ENCODE measurements at regions not wholly inside any gene's neighbourhood (a gene's known extent, or its start where the extent isn't known, plus 50 kb on each side); places are given as distances from the start of the nearest gene placed in this dataset.

DNA sequence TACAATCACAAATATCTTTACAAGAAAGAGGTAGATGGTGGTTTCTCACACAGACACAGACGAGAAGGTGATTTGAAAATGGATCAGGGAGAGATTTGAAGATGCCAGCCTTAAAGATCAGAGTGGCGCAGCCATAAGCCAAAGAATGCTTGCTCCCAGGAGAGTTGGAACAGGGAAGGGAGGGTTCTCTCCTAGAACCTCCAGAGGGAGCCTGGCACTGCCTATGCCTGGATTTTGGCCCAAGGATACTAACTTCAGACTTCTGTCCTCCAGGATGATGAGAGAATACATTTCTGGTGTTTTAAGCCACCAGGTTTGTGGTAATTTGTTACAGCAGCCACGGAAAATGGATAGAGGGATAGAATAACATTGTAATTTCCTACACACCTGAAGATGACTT, 279.1 kb downstream of the FAM43A start:
- H3K27ac ChIP-seq (ENCODE audit: low read length) = no peak overlapping the region
- WGBS (ENCODE audit: insufficient coverage) = 89% methylated on average over 2 of the region's 3 CpGs
- no peaks in the 10 kb centered on the region for H3K4me1 Mint-ChIP-seq
- no peak overlapping the region for H3K27ac Mint-ChIP-seq
- no peaks in the 10 kb centered on the region for H3K36me3 ChIP-seq (ENCODE audit: control insufficient read depth, insufficient read depth, low read length)
- H3K9me3 ChIP-seq (ENCODE audit: control insufficient read depth, insufficient read depth, low read length) = no peaks in the 10 kb centered on the region
- H3K9me3 Mint-ChIP-seq = no peaks in the 10 kb centered on the region
- no peak overlapping the region for H3K4me3 Mint-ChIP-seq
- no peak for ATAC-seq
- no peak for DNase-seq
- intact Hi-C loops (cut with micrococcal nuclease) = no loop called here
- no peaks in the 10 kb centered on the region for H3K4me1 ChIP-seq (ENCODE audit: control insufficient read depth, insufficient read depth, low read length)
- TF ChIP-seq, protein P1, sequence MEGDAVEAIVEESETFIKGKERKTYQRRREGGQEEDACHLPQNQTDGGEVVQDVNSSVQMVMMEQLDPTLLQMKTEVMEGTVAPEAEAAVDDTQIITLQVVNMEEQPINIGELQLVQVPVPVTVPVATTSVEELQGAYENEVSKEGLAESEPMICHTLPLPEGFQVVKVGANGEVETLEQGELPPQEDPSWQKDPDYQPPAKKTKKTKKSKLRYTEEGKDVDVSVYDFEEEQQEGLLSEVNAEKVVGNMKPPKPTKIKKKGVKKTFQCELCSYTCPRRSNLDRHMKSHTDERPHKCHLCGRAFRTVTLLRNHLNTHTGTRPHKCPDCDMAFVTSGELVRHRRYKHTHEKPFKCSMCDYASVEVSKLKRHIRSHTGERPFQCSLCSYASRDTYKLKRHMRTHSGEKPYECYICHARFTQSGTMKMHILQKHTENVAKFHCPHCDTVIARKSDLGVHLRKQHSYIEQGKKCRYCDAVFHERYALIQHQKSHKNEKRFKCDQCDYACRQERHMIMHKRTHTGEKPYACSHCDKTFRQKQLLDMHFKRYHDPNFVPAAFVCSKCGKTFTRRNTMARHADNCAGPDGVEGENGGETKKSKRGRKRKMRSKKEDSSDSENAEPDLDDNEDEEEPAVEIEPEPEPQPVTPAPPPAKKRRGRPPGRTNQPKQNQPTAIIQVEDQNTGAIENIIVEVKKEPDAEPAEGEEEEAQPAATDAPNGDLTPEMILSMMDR (IDR thresholded peaks at IDR 0.05) = no peak
- peaks cover 2% of the 10 kb centered on the region for H3K27me3 ChIP-seq (ENCODE audit: control insufficient read depth, insufficient read depth, low read length)
- H3K36me3 Mint-ChIP-seq = no peaks in the 10 kb centered on the region
- H3K27me3 Mint-ChIP-seq (ENCODE audit: low read depth in 2 of 2) = peaks cover 12 to 17% of the 10 kb centered on the region in 2 donors
- no peak overlapping the region for H3K4me3 ChIP-seq (ENCODE audit: low read length)

DNA sequence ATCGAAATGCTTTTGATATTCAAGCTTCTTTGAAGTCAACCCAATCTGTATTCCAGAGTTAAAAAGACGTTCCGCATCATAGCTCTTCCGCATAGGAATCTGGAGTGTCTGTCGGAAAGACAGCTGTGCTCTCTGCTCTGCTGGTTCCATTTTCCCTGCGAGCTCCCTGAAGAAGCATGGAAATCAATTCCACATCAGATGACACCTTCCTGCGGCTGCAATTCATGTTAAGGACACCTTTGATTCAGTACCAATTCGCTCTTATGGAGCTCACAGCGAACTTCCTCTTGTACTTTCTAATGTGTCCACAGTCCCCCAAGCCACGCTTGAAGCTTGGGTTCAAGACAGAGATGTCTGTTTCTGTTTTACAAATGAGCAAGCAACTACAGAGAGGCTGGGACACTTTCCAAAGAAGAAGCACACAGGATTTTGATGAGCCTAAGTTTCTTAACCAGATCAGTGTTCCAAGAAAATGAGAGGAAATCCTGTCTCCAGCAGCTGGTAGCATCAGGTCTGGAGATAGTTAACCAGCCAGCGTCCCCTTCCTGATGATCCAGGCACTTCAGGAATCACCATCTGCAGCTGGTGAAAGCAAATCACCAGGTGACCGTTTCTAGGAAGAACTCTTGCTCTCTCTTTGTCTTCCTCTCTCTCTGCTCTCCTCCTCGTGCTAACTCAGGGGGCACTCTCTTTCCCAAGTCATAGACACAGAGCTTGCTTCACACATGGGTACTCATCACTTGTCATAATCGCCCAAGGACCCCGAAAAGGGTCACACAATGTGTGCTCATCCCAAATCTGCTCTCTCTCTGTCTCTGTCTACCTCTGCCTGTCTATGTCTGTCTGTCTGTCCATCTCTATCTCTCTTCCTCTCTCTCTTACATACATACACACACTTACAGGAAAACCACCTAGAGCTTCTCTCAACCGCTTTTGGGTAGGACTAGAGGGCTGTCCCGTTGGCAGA, 281.8 kb downstream of the FAM43A start:
- Mint-ChIP-seq H3K36me3 (no peaks in the 10 kb centered on the region), H3K9me3 (no peaks in the 10 kb centered on the region), H3K27me3 (ENCODE audit: low read depth in 2 of 2) (peaks cover 12 to 17% of the 10 kb centered on the region in 2 donors), H3K4me1 (no peaks in the 10 kb centered on the region), H3K27ac (no peak overlapping the region), H3K4me3 (no peak overlapping the region)
- 79% methylated on average over 17 of the region's 17 CpGs for WGBS (ENCODE audit: insufficient coverage)
- Histone ChIP-seq H3K4me1 (ENCODE audit: control insufficient read depth, insufficient read depth, low read length) (no peaks in the 10 kb centered on the region), H3K36me3 (ENCODE audit: control insufficient read depth, insufficient read depth, low read length) (no peaks in the 10 kb centered on the region), H3K27me3 (ENCODE audit: control insufficient read depth, insufficient read depth, low read length) (peaks cover 2% of the 10 kb centered on the region), H3K4me3 (ENCODE audit: low read length) (no peak overlapping the region), H3K27ac (ENCODE audit: low read length) (no peak overlapping the region), H3K9me3 (ENCODE audit: control insufficient read depth, insufficient read depth, low read length) (no peaks in the 10 kb centered on the region)
- DNase-seq (no peak), ATAC-seq (no peak)
- intact Hi-C loops (cut with micrococcal nuclease) = no loop called here
- TF ChIP-seq, protein P1 (IDR thresholded peaks at IDR 0.05) = no peak

DNA sequence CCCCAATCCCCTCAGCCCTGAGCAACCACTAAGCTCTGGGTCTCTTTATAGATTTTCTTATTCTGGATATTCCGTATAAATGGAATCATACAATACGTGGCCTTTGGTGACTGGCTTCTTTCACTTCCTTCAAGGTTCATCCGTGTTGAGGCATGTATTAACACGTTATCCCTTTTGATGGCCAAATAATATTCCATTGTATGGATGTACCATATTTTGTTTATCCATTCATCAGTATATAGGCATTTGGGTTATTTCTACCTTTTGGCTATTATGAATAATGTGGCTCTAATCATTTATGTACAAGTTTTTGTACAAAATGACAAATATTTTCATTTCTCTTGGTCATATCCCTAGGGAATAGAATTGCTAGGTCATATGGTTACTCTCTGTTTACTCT, 284.4 kb downstream of the FAM43A start:
- H3K4me3 ChIP-seq (ENCODE audit: low read length) = no peak overlapping the region
- intact Hi-C loops (cut with micrococcal nuclease) = no loop called here
- no peaks in the 10 kb centered on the region for H3K9me3 ChIP-seq (ENCODE audit: control insufficient read depth, insufficient read depth, low read length)
- H3K27ac ChIP-seq (ENCODE audit: low read length) = no peak overlapping the region
- H3K36me3 Mint-ChIP-seq = no peaks in the 10 kb centered on the region
- DNase-seq (no peak), ATAC-seq (no peak)
- 89% methylated on average over 3 of the region's 4 CpGs for WGBS (ENCODE audit: insufficient coverage)
- no peaks in the 10 kb centered on the region for H3K36me3 ChIP-seq (ENCODE audit: control insufficient read depth, insufficient read depth, low read length)
- H3K4me1 Mint-ChIP-seq = no peaks in the 10 kb centered on the region
- H3K27me3 ChIP-seq (ENCODE audit: control insufficient read depth, insufficient read depth, low read length) = peaks cover 2% of the 10 kb centered on the region
- H3K27me3 Mint-ChIP-seq (ENCODE audit: low read depth in 2 of 2) = peaks cover 14 to 17% of the 10 kb centered on the region in 2 donors
- H3K9me3 Mint-ChIP-seq = no peaks in the 10 kb centered on the region
- H3K27ac Mint-ChIP-seq = no peak overlapping the region
- no peak overlapping the region for H3K4me3 Mint-ChIP-seq
- TF ChIP-seq, protein P1 (IDR thresholded peaks at IDR 0.05) = no peak
- H3K4me1 ChIP-seq (ENCODE audit: control insufficient read depth, insufficient read depth, low read length) = no peaks in the 10 kb centered on the region
